Cerebellar nuclear complex (tissue), 1 donor: ENCODE measurements at regions not wholly inside any gene's neighbourhood (a gene's known extent, or its start where the extent isn't known, plus 50 kb on each side); places are given as distances from the start of the nearest gene placed in this dataset.
"Not testable (repeated sequence)": the region's sequence is repeated elsewhere in the genome, so short reads cannot be mapped to it uniquely, and the experiment has no call there.

Experiments used
- DNase-seq, 2 experiments: peaks; one replicate each; lab custom pipeline; 2025; lab: John Stamatoyannopoulos, UW

DNA sequence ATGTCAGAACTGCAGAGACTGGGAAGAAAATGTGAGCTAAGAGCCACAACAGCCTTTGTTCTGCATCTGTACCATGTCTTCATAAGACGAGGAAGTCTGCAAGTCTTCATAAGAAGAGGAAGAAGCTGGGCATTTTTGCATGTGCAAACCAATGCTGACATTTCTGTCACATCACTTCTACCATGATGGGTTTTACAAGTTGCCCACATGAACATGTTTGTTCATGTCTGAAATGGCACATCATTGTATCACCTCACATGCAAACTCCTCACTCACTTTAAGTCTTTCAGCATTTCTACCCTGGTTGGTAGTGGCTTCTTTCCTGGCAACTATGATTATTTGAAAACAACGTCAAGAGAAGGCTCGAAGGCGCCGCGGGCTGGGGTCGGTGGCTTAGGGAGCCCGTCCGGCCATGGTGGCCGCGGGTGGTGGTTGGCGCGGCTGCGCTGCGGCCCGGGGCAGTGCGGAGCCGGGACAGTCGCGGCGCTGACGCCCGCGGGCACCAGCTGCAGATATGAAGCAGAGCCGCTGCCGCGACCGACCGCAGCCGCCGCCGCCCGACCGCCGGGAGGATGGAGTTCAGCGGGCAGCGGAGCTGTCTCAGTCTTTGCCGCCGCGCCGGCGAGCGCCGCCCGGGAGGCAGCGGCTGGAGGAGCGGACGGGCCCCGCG lies 433.1 kb upstream of the WWC1 start:
- not testable (repeated sequence) for DNase-seq

DNA sequence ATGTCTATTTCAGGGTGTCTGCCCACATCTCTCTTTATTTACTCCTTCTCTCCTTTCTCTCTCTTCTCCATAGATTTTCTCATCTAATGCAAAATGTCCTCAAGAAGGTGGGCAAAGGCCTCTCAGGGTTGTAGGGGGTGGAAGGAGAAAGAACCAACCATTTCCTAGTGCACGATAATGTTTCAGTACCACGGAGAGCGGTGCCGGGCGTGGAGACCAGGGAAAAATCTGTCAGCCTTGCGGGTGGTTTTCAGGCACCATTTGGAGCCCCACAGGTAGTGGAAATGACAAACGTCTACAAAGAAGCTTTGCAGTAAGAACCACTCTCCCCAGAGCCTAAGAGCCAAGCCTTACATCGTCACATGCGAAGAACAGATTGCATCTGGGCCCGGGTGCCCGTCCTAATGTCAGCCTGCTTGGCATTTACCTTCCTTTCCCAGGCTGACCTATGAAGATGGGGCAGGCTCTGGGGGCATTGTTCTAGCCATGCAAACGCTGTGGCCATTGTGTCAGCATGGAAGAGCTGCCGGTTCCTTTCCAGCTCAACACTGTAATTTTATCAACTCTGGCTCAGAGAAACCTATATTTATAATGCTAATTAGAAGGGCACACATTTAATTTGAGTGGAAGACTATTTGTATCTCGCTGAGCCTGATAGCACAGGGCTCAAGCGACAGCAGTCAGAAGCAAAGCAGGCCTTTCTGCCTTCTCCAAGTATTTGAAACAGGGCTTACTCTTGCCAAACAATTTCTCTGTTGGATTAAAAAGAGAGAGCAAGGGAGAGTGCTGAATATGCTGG lies 430.1 kb upstream of the WWC1 start:
- DNase-seq: no peak

DNA sequence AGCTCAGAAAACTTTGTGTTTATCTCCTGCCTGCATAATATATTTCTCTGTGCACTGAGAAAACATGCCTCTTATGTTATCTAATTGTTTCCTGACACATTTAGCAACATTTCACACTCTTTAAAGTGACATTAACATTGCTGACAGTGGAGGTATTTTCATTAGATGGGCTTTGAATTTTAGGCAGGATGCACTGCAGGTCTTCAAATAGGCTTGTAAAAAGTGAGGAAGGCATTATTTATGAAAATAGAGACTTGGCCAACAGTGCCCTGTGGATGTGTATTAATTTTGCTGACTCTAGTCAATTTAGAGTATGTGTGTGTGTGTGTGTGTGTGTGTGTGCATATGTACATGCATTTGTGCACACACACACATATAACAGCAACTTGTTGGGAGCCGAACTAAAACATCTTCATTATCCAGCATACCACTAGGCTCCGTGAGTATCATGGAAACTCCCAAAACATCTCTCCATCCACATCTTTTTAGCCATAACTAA lies 429.5 kb upstream of the WWC1 start:
- DNase-seq: no peak

DNA sequence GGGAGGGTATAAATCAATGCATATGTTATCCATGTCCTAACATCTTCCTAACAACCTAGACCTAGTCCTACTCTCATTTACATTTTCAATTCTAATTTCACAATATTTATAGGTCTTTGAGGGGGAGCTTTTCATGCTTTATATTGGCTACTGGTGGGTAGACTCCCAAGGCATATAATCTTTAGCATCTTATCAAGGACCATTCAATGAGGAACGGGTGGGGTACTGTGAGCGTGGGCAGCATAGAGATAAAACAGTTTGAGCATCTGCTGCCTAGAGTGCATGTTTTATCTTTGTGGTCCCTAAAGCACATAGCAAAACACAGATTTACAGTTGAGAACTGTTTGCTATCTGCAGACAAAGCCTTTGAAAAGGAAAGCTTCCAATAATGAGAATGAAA lies 427.6 kb upstream of the WWC1 start:
- DNase-seq: no peak

DNA sequence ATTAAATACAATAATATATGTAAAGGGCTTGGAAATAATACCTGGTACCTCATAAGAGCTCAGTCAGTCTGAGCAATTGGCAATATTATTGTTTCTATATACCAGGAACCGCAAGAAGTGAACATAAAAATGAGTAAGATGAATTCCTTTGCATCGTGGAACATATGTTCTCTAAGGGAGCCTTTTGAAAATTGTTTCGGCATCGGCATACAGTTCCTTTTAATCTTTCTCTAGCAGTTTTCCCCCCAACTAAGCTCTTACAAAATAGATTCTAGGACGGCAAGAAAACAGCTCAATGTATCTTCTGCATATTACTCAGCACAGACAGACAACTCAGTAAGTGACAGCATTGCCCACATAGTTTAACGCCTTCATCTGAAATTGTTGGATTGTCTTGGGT lies 426.6 kb upstream of the WWC1 start:
- DNase-seq: no peak

DNA sequence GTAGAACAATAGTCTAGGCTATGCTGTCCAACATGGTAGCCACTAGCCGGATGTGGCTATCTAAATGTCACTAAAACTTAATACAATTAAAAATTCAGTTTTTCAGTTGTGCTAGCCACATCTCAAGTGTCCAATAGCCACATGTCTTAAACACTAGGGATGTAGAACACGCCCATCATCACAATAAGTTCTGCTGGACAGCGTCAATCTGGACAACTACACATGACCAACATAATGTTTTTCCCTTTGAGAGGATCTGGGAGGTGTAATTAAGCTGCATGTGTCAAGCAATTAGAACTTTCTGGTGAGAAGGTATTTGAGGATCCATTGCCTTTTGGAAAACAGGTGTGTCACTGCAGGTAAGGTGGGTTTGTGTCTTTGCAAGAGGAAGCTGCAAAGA lies 424.6 kb upstream of the WWC1 start:
- DNase-seq: no peak

DNA sequence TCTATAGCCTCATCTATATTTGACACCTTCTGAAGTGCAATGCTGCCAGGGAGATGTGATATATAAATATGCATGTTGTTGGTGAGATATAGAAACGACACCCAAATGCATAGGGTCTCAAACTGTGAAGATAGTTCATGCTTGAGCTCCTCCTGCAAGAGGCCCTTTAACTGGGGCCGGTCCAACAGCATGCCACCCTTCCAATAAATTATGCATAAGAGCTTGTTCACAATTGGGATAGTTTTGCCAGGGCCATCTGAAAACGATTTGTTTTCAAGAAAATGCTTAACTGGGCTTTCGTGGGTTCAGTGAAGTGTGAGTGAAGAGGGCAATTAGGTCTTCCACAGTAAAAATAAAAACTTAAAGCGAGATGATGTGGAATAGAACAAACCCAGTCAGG lies 424.2 kb upstream of the WWC1 start:
- DNase-seq: no peak

DNA sequence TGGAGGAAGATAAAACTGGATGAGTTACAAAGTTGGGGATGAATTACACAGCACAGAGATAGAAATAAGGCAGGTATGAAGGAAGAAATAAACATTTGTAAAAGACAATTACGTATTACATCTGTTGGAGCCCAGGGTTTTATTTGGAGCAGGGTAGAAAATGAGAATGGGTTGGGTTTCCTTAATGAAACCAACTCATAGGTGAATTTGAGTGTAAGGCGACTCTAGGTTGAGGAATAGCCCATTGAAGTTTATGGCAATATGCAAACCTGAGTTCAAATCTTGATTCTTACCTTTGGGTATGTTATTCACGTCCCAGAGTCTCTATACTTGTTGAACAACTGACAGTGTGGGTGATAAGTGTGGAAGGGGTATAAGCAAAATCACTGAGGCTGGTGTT lies 422.3 kb upstream of the WWC1 start:
- DNase-seq: no peak

DNA sequence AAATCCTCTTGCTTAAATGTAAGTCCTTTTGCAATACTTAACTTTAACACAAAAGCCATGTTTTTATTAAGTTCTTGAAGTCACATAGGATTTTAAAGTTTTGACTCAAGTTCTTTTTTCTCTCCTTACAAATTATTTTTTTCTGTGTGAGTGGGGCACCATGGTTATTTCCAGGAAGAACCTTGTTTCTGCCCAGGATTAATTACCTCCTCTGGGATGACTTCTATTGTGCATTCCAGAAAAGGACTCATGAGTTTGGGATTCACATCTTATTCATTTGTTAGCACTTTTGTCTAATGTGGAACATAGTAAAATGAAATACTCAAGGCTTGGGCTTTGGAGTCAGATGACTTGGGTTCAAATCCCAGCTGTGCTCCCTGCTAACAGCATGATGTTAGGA lies 421.4 kb upstream of the WWC1 start:
- no peak for DNase-seq

DNA sequence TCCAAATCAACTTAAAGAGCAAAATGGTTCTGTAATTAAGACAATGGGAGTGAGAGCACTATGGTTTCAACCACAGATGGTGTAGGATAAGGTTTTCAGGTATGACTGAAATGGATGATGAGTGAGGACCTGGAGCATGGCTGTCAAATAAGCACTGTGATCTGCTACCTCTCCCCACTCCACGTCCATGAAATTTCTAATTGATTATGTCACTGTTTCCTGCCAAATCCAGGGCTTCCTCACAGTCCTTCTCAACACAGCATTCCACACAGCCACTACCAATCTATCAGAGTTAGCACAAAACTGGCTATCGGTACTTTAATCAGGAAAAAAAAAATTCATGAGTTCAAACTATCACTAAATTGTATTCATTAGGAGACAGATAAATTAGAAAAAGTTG lies 420.4 kb upstream of the WWC1 start:
- no peak for DNase-seq

DNA sequence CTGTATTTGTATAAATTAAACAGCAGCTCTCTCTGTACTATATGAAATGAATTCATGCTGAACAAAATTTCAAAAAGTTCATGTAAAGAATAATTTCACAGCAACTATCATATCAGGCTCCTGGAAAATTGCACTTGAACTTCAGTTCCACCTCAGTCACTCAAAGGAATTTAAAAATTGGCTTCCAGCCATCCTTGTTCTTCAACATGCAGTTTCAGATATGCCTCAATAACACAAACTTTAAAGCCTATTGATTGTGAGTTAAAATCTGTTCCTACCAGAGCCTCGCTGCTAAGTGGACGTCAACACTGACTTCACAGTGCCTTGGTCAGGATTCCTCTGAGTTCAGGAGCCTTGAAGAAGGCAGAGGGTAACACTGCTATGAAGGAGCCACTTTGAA lies 418.7 kb upstream of the WWC1 start:
- no peak for DNase-seq

DNA sequence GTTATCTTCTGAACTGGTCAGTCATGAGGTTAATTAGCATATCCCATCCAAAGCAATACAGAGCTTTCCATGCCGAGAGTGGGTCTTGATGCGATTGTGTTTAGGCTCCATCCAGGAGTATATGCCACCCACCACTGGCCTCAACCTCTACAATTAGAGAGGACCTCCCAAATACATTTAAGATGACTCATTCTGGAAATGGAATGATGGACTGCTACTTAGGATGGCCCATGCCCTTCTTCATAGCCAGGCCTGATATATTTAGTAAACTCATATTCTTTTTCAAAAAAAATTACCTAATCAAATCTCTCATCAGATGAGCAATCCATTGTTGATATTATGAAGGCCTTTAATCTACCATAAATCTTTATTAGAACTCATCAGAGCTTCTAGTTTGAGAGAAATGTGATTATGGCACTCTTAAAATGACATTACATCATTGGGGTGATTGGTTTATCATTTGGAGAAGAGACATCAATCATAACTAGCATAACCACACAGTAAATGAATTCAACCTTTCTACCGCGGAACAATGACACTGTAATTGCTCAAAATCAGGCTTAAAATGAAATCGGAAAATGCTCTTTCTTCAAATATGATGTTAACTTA lies 414.2 kb upstream of the WWC1 start:
- no peak for DNase-seq

DNA sequence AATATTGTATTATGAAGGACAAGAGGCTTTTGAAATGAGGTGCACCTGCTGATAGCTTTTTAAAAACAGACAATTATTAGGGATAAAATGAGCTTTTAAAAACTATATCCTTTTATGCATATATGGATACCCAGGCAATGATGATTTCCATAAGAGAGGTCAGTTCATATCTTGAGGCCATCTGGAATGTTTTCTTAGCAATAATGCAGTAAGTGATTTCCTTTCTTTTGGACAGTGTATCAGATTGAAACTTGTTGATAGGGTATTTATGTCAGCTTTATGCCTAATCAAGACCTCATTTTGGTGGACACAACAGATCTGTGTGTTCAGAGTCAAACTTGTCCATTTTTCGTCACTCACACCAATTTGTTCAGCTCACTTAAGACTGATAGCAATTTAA lies 413.5 kb upstream of the WWC1 start:
- DNase-seq: no peak

DNA sequence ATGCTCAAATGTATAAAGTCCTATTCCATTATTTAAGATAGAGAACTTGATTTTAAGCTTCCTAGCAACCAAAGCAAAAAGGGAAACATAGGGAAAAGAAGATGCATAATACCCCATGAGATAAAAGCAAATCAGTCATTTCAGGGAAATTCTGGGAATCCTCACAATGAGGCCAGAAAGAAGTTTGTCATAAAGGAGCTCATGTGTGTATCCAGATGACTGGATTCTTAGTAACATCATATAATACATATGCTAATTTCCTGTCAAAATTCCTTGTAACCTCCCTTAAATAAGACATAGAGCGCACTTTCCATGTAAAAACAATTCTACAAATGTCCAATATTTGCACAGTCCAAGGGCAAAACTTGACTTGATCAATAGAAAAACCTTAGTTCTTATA lies 411.0 kb upstream of the WWC1 start:
- no peak for DNase-seq

DNA sequence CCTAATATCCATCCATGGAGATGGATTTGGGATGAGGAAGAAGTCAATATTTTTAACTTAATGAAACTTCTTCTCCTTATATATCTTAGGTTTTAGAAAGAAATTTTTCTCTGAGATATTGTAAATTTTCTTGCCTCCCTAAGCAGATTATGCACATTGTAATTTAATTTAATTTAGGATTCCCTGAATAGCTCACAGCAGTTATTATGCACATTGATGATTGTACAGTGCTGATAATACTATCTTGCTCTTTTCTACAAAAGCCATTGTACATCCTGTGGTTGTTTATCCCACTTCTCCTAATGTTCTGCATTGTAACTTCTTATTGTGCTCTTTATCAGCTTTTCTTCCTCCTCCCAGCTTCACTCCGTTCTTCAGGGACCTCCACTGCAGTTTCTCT lies 410.4 kb upstream of the WWC1 start:
- no peak for DNase-seq

DNA sequence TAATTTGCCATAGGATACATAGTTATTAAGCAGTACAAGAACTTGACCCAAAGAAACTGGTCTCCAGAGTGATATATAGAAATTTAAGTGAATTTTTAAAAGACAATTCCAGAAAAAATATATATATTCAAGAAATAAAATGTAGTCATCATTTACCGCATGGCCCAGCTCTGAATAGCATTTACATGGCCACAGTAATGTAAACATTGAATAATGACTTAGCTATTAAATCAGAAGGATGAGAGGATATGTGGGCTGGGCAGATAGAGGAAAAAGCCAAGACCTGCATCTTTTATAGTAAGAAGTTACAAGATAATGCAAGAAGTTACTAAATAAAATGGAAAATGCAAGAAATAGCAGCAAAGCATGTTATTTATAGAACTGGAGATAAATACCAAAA lies 405.2 kb upstream of the WWC1 start:
- no peak for DNase-seq

DNA sequence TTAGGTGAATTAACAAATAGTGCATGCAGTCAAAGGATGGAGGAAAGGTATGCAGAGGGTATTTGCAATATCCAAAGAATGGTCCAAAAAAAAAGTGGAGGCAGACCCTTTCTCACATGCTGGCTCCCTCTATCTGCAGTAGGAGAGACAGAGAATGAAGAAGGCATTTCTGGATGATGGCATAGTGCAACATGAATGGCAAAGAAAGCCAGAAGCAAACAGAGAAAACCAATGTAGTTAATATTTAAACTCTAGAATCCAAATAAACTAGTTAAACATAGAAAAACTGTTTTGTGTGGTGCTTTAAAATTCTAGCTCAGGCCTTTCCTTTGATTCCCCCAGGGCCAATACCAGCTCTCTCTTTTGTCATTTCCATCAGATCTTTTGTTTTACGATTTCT lies 403.1 kb upstream of the WWC1 start:
- DNase-seq: no peak

DNA sequence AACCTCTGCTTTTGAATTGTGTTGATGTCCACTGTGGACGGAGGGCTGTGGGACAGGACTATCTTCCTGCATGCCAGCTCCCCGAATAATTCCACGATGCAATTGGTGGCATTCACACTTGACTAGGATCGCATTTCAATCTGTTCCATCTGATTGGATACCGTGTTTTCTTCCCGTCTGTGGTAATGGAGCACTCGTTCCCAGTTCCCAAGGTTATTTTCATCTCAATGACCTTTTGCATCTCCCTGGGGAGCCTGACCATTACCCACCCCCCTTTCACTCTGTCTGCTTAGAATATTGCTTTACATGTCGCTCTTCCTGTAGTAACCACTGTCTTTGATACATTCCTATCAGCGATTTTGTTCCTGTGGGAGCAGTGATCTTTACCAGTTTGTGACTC lies 402.2 kb upstream of the WWC1 start:
- no peak for DNase-seq

DNA sequence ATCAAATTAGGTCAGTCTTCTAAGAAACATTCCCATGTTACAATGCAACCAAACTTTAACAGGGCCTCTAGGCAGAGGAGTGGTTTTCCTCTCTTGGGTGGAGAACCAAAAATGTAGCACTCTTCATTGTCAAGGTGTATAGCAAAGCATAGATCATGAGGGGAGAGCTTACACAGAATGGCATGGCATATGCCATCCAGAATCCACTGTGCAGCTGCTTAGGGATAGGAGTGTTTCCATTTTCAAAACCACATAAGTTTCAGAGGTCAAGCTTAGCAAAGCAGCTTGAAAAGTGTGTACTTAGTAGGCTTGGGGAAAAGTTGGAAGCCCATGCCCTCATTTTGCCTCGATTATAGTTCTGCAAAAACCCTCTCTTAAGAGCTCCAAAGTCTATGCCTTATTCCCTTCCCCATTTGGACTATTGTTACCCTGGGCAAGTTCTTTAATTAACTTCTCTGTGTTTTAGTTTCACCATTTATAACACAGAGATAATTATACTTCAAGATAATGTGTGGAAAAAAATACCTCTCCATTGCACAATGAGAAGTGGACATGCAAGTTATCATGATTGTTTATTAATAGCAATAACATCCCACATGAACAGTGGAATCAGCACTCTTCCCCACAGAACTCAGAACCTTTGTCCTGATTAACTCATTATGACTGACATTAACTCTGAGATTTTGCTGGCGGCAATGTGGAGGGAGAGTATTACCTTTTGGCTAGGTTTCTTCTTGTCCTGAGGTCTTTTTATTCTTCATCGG lies 398.9 kb upstream of the WWC1 start:
- no peak for DNase-seq

DNA sequence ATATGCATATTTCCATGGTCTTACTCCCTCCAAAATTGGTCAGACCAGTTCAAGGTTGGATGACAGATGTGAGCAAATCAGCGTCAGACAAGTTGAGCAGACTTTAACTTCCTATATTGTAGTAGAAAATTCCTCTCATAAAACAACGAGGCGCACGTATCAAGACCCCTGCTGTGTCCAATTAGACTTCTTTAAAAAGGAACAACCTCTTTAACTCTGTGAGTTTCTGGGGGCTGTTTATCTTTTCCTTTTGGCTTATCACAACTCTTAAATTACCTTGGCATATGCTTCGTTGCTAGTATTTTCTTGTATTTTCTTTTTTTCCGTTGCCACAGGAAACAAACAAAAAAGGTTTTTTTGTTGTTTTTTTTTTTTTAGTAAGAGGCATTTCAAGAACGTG lies 398.2 kb upstream of the WWC1 start:
- no peak for DNase-seq

DNA sequence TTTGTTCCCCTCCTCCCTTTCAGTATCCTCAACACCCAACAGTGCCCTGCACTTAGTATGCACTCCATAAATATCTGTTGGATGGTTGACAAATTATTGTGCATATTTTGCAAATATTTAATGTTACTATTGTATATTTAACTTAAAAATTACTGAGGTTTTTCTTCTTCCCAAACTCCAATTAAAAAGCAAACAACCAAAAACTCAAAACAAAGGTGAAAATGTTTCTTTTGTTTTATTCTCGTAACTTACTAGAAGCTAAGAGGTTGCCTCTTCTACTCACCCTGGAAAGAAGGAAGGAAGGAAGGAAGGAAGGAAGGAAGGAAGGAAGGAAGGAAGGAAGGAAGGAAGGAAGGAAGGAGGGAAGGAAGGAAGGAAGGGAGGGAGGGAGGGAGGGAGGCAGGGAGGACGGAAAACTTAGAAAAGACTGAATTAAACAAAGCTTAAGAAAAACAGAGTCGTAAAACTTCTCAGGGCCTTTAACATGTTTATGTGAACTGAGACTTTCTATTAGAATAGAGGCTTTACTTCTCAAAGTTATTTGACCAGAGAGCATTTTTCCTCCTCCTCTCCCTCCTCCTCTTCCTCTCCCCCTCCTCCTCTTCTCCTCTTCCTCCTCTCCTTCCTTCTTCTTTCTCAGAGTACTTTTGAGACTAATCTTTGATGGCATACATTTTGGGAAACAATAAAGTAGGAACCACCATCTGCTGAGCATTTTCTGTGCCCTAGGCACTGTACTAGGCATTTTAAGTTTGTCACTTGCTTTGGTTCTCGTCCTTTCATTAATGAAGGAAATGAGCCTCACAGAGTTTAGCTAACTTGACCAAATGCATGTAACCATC lies 396.6 kb upstream of the WWC1 start:
- DNase-seq: no peak
